ENCODE measurements at regions not wholly inside any gene's neighbourhood (a gene's known extent, or its start where the extent isn't known, plus 50 kb on each side); places are given as distances from the start of the nearest gene placed in this dataset.

- no peak for TF ChIP-seq POLR2A (IDR thresholded peaks at IDR 0.05)
- TF ChIP-seq CTCF (IDR thresholded peaks at IDR 0.05): no peak
Observed at GRCh38 chr3:166731701-166732100, 648.4 kb downstream of the ZBBX start.

Data from prostate gland (tissue), 2 donors.